Osteoblast (primary cell): ENCODE measurements at regions not wholly inside any gene's neighbourhood (a gene's known extent, or its start where the extent isn't known, plus 50 kb on each side); places are given as distances from the start of the nearest gene placed in this dataset.

Experiments
- DNase-seq: peaks from one replicate; pipeline ENCODE4 v3.0.0; 2011; ENCODE audit warnings: low spot score, mixed read lengths; ENCODE audit not compliant: insufficient read length; ENCODE audit errors: missing footprints
- H2AFZ ChIP-seq: 2 replicates; pipeline ENCODE4 v1.6.0; 2011; ENCODE audit warnings: mild to moderate bottlenecking, low read length
- H3K27ac ChIP-seq: 2 replicates; pipeline ENCODE4 v1.5.1; 2011; ENCODE audit warnings: mild to moderate bottlenecking, low read depth, low read length, moderate library complexity
- H3K27me3 ChIP-seq: 2 replicates; pipeline ENCODE4 v1.6.0; 2012; ENCODE audit warnings: mild to moderate bottlenecking, control low read depth, inconsistent platforms, low read length, moderate library complexity; ENCODE audit not compliant: insufficient read depth
- H3K36me3 ChIP-seq: 2 replicates; pipeline ENCODE4 v1.5.1; 2011; ENCODE audit warnings: mild to moderate bottlenecking, low read length, control low read depth, moderate library complexity; ENCODE audit not compliant: insufficient read depth
- H3K4me1 ChIP-seq: 2 replicates; pipeline ENCODE4 v1.5.1; 2011; ENCODE audit warnings: mild to moderate bottlenecking, low read length, control low read depth, moderate library complexity; ENCODE audit not compliant: insufficient read depth
- H3K4me2 ChIP-seq: 2 replicates; pipeline ENCODE4 v1.6.0; 2011; ENCODE audit warnings: mild to moderate bottlenecking, low read length; ENCODE audit not compliant: insufficient read depth
- H3K4me3 ChIP-seq: fragments of 200-600 bp; sonication (generic); 3 replicates; pipeline ENCODE4 v1.5.1; 2012; ENCODE audit warnings: mild to moderate bottlenecking, low read length, inconsistent platforms; ENCODE audit not compliant: insufficient read depth
- H3K79me2 ChIP-seq: 2 replicates; pipeline ENCODE4 v1.6.0; 2012; ENCODE audit warnings: mild to moderate bottlenecking, low read length, control low read depth, inconsistent platforms; ENCODE audit not compliant: insufficient read depth
- H3K9me3 ChIP-seq: 2 replicates; pipeline ENCODE4 v1.5.1; 2011; ENCODE audit warnings: low read depth, low read length, control low read depth
- H4K20me1 ChIP-seq: 2 replicates; pipeline ENCODE4 v1.6.0; 2012; ENCODE audit warnings: mild to moderate bottlenecking, low read length, control low read depth; ENCODE audit not compliant: insufficient read depth
- CTCF ChIP-seq: IDR thresholded peaks from 2 replicates; pipeline ENCODE4 v1.5.1; 2011; ENCODE audit warnings: mild to moderate bottlenecking, low read depth, low read length, moderate library complexity; ENCODE audit errors: extremely low read depth

- Histone ChIP-seq H3K79me2 (no peaks in the 10 kb centered on the region), H3K4me3 (no peak overlapping the region), H3K36me3 (no peaks in the 10 kb centered on the region), H3K9me3 (no peaks in the 10 kb centered on the region), H4K20me1 (no peaks in the 10 kb centered on the region), H3K4me2 (peak overlapping the region; percentile 30), H2AFZ (peak overlapping the region; percentile 54), H3K27ac (peak overlapping the region; percentile 54), H3K27me3 (no peaks in the 10 kb centered on the region), H3K4me1 (peaks cover 9% of the 10 kb centered on the region)
- TF ChIP-seq CTCF, result no peak
- DNase-seq, result peak; percentile 50
Observed at GRCh38 chr5:50302815-50303490, 138.1 kb downstream of the EMB start.

- Histone ChIP-seq H3K4me3 (no peak overlapping the region), H3K36me3 (no peaks in the 10 kb centered on the region), H3K4me2 (no peak overlapping the region), H3K79me2 (no peaks in the 10 kb centered on the region), H2AFZ (no peak overlapping the region), H3K27me3 (no peaks in the 10 kb centered on the region), H3K4me1 (peaks cover 9% of the 10 kb centered on the region), H3K9me3 (no peaks in the 10 kb centered on the region), H3K27ac (no peak overlapping the region), H4K20me1 (no peaks in the 10 kb centered on the region)
- DNase-seq, result no peak
- no peak for TF ChIP-seq CTCF
Observed at GRCh38 chr5:50301756-50302155, 139.3 kb downstream of the EMB start.

GRCh38 chr5:50300878-50301277 is 140.2 kb downstream of the EMB start:
- Histone ChIP-seq H2AFZ (no peak overlapping the region), H3K79me2 (no peaks in the 10 kb centered on the region), H4K20me1 (no peaks in the 10 kb centered on the region), H3K4me3 (no peak overlapping the region), H3K9me3 (no peaks in the 10 kb centered on the region), H3K4me2 (no peak overlapping the region), H3K4me1 (peaks cover 9% of the 10 kb centered on the region), H3K27ac (no peak overlapping the region), H3K27me3 (no peaks in the 10 kb centered on the region), H3K36me3 (no peaks in the 10 kb centered on the region)
- no peak for TF ChIP-seq CTCF
- no peak for DNase-seq

GRCh38 chr5:50299896-50300295 is 141.2 kb downstream of the EMB start:
- peaks cover 9% of the 10 kb centered on the region for H3K4me1 ChIP-seq
- DNase-seq, result no peak
- no peaks in the 10 kb centered on the region for H3K27me3 ChIP-seq
- no peaks in the 10 kb centered on the region for H3K79me2 ChIP-seq
- H3K36me3 ChIP-seq, result no peaks in the 10 kb centered on the region
- no peak overlapping the region for H3K4me3 ChIP-seq
- H3K9me3 ChIP-seq, result no peaks in the 10 kb centered on the region
- no peak overlapping the region for H3K27ac ChIP-seq
- H4K20me1 ChIP-seq, result no peaks in the 10 kb centered on the region
- no peak overlapping the region for H3K4me2 ChIP-seq
- H2AFZ ChIP-seq, result no peak overlapping the region
- no peak for TF ChIP-seq CTCF
